Kidney (tissue), 13 donors: ENCODE measurements at regions not wholly inside any gene's neighbourhood (a gene's known extent, or its start where the extent isn't known, plus 50 kb on each side); places are given as distances from the start of the nearest gene placed in this dataset.

Experiments
- DNase-seq, 5 donors: peaks; one replicate each; pipeline ENCODE4 v3.0.0-alpha.2; 2013 to 2020
- FAIRE-seq: peaks from 2 replicates; lab custom pipeline; 2012; peaks lifted over from hg19 to GRCh38; lab: Jason Lieb, UNC
- H3K27ac ChIP-seq, 2 donors: one replicate each; pipeline ENCODE4 v1.7.0; 2013; ENCODE audit warnings: low read depth in 2 of 2, low read length in 2 of 2, inconsistent platforms in 1 of 2
- H3K27me3 ChIP-seq: one replicate; pipeline ENCODE4 v1.7.1; 2013; ENCODE audit warnings: low read length, inconsistent platforms; ENCODE audit not compliant: control insufficient read depth, insufficient read depth
- H3K36me3 ChIP-seq, 3 donors: one replicate each; pipeline versions ENCODE4 v1.7.0 to v1.7.1; 2013; ENCODE audit warnings: low read length in 3 of 3, control low read depth in 1 of 3, inconsistent platforms in 1 of 3; ENCODE audit not compliant: insufficient read depth in 3 of 3, control insufficient read depth in 2 of 3
- H3K4me1 ChIP-seq, 3 donors: one replicate each; pipeline versions ENCODE4 v1.7.0 to v1.7.1; 2013; ENCODE audit warnings: low read length in 3 of 3, inconsistent platforms in 1 of 3, low read depth in 1 of 3; ENCODE audit not compliant: control insufficient read depth in 2 of 3, insufficient read depth in 2 of 3
- H3K4me3 ChIP-seq, 3 donors: one replicate each; pipeline versions ENCODE4 v1.7.0 to v1.8.1; 2013; ENCODE audit warnings: low read length in 3 of 3, control low read depth in 1 of 3, inconsistent platforms in 1 of 3
- H3K9ac ChIP-seq, 3 donors: one replicate each; pipeline versions ENCODE4 v1.7.0 to v1.7.1; 2013; ENCODE audit warnings: low read length in 3 of 3, control low read depth in 1 of 3, inconsistent platforms in 1 of 3
- H3K9me3 ChIP-seq, 3 donors: one replicate each; pipeline versions ENCODE4 v1.7.0 to v1.7.1; 2013; ENCODE audit warnings: low read length in 3 of 3, control low read depth in 1 of 3, inconsistent platforms in 1 of 3; ENCODE audit not compliant: control insufficient read depth in 2 of 3, insufficient read depth in 1 of 3
- CTCF ChIP-seq: IDR thresholded peaks from 3 replicates; pipeline ENCODE4 v1.5.1; 2012; ENCODE audit warnings: mild to moderate bottlenecking, moderate library complexity, borderline replicate concordance; ENCODE audit not compliant: insufficient read depth; ENCODE audit errors: extremely low read depth
- intact Hi-C: fragments of 100-400 bp; cut with DNase I; formaldehyde crosslinking; loops from one replicate; pipeline ENCODE4 v1.11.1; 2022
- donor health status: control.
- donor health status: control.
- donor health status: control.
- donor health status: control.
- donor health status: control.
- donor health status: DM: yes; HTN: yes; CAD: no.
- donor health status: Normal renal cell carcinoma (clear cell type).

DNA sequence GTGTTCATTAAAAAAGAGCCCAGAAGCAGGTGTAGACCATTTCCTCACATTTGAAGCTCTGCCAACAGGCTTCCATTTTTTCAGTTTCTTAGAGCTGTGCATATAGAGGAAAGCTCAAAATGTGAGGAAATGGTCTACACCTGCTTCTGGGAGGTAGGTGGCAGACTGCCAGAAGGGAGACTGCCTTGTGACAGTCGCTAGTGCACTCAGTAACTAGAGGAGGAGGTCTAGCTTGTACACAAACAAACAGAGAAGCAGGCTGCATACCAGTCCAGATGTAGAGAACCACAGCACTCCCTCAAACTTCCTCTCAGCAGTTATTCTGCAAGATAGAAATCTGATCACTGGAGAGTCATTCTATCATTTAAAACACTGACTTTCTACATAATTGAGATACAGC lies 800.2 kb downstream of the EFNB2 start:
- H3K4me3 ChIP-seq, result no peak overlapping the region
- H3K27ac ChIP-seq, result no peak overlapping the region
- no peaks in the 10 kb centered on the region for H3K9me3 ChIP-seq
- H3K27me3 ChIP-seq, result no peaks in the 10 kb centered on the region
- intact Hi-C loops, result no loop called here
- DNase-seq, result peak in 1 of 5 donors; percentile 8
- no peak for FAIRE-seq
- no peak overlapping the region for H3K9ac ChIP-seq
- H3K36me3 ChIP-seq, result no peaks in the 10 kb centered on the region
- no peak for TF ChIP-seq CTCF
- no peaks in the 10 kb centered on the region for H3K4me1 ChIP-seq

- no peaks in the 10 kb centered on the region for H3K27me3 ChIP-seq
- intact Hi-C loops, result no loop called here
- no peak overlapping the region for H3K4me3 ChIP-seq
- no peak overlapping the region for H3K9ac ChIP-seq
- FAIRE-seq (no peak), DNase-seq (no peak)
- H3K9me3 ChIP-seq, result no peaks in the 10 kb centered on the region
- TF ChIP-seq CTCF, result no peak
- no peaks in the 10 kb centered on the region for H3K4me1 ChIP-seq
- no peak overlapping the region for H3K27ac ChIP-seq
- no peaks in the 10 kb centered on the region for H3K36me3 ChIP-seq
Observed at GRCh38 chr13:105732806-105733529, 802.5 kb downstream of the EFNB2 start.

- intact Hi-C loops, result no loop called here
Observed at GRCh38 chr13:105725887-105726286, 809.6 kb downstream of the EFNB2 start.

More at GRCh38 chr13:105725887-105726286, 809.6 kb downstream of the EFNB2 start:
- TF ChIP-seq CTCF, result no peak
- H3K27me3 ChIP-seq, result no peaks in the 10 kb centered on the region
- FAIRE-seq (no peak), DNase-seq (no peak)
- H3K36me3 ChIP-seq, result no peaks in the 10 kb centered on the region
- no peak overlapping the region for H3K4me3 ChIP-seq
- H3K4me1 ChIP-seq, result peaks cover 0 to 1% (median 0%) of the 10 kb centered on the region in 3 donors
- no peak overlapping the region for H3K27ac ChIP-seq
- no peak overlapping the region for H3K9ac ChIP-seq
- no peaks in the 10 kb centered on the region for H3K9me3 ChIP-seq
